ENCODE measurements at regions not wholly inside any gene's neighbourhood (a gene's known extent, or its start where the extent isn't known, plus 50 kb on each side); places are given as distances from the start of the nearest gene placed in this dataset.

DNA sequence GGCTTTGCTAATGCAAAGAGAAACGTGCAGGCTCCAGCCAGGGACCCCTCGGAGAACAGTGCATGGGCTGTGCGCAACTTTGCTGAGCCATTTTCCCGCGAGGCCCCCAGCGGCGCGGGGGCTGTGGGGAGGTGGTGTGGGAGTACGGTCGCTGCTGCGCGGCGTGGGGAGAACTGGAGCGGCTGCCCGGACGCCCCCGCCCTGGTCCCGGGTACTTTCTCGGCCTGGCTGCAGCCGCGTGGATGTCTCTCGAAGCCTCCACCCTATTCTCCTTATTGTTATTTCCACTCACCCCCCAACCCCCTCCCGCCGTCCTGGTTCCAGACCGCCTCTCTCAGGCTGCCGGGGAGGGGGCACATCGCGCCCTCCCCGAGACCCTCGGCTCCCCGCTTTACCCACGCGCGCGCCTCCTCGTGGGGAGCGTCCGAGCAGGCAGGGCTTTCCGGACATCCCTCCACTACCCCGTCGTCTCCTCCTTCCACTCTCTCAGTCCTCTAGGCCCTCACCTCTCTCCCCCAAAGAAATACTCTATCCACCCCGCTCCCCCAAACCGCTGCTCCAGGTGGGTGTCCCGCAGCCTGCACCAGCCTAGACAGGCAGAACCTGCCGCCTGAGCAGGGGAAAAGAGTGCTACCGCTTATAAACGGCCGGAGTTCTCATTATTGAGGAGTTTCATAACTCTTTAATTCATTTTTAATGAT lies 68.6 kb upstream of the TBCA start:
- DNase-seq (ENCODE audit: low spot score) = no peak

DNA sequence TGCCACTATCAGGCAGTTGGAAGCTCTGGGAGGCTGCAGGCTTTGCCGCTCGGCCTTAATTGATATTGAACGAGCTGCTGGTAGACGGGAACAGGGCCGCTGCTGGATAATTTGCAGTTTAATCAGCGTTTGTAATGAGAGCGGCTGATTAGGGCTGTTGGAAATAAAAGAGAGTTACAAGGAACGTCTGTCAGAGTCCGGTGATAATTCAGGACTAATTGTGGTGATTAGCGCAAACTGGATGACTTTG lies 68.2 kb upstream of the TBCA start:
- no peak for DNase-seq (ENCODE audit: low spot score)

GRCh38 chr5:77843570-77844372 lies 67.6 kb upstream of the TBCA start:
- DNase-seq (ENCODE audit: low spot score) = no peak

GRCh38 chr5:77842243-77842642 lies 66.1 kb upstream of the TBCA start:
- no peak for DNase-seq (ENCODE audit: low spot score)

- DNase-seq (ENCODE audit: low spot score) = no peak
These were observed 65.5 kb upstream of the TBCA start for GRCh38 chr5:77841616-77842015.

GRCh38 chr5:77840930-77841329 lies 64.8 kb upstream of the TBCA start:
- no peak for DNase-seq (ENCODE audit: low spot score)

- no peak for DNase-seq (ENCODE audit: low spot score)
These were observed 63.6 kb upstream of the TBCA start for GRCh38 chr5:77839691-77840090.

DNA sequence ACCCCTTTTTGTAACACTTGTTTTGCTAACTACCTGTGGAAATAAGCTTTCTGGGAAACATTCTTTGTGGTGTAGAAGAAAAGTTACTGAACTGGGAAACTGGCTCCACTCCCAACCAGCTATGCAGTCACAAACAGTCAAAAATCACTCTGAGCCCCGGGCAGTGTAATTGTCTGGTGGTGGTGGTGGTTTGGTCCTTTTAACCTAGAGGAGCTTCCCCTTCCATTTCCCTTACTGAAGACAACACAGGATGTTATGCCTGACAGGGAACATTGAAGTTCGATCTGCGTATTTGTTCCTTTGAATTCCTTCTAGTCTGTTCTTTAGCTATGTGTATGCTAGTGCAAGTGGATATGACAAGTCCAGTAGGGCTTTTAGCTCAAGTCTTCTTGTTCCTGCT lies 56.8 kb upstream of the TBCA start:
- DNase-seq (ENCODE audit: low spot score) = no peak

- DNase-seq (ENCODE audit: low spot score) = no peak
These were observed 56.1 kb upstream of the TBCA start for GRCh38 chr5:77832166-77832770.

DNA sequence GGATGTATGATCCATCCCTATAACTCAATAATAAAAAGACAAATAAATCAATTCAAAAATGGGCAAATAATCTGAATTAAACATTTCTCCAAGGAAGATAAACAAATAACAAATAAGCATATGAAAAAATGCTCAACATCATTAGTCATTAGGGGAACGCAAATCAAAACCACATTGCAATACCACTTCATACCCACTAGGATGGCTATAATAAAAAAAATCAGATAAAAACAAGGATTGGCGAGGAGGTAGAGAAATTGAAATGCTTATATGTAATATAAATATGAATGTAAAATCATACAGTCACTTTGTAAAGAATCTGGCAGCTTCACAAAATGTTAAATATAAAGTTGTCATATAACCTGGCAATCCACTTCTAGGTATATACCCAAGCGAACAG lies 52.3 kb upstream of the TBCA start:
- no peak for DNase-seq (ENCODE audit: low spot score)
